RWPE1 (cell line): ENCODE measurements at regions not wholly inside any gene's neighbourhood (a gene's known extent, or its start where the extent isn't known, plus 50 kb on each side); places are given as distances from the start of the nearest gene placed in this dataset.

Experiments
- CTCF ChIA-PET: fragments of 350-600 bp; sonication (Branson Sonifier 250); formaldehyde crosslinking; extraction: SDS; loops from one replicate; lab custom pipeline; 2021; lab: Yijun Ruan, JAX
- POLR2A ChIA-PET: fragments of 400-600 bp; formaldehyde crosslinking; extraction: SDS; loops from one replicate; lab custom pipeline; 2020; ENCODE audit warnings: antibody characterized with exemption; ENCODE audit not compliant: low non-redundant PET; lab: Yijun Ruan, JAX
- DNase-seq: peaks from one replicate; pipeline ENCODE4 v3.0.0; 2012; ENCODE audit warnings: low spot score
- H3K27ac ChIP-seq: fragments of 450-650 bp; 2 replicates; pipeline ENCODE4 v1.5.1; 2017
- TF ChIP-seq, protein P1 (sequence below): fragments of 450-650 bp; conservative IDR thresholded peaks from 2 replicates; pipeline ENCODE4 v1.5.1; 2017; ENCODE audit warnings: low read depth, mild to moderate bottlenecking

DNA sequence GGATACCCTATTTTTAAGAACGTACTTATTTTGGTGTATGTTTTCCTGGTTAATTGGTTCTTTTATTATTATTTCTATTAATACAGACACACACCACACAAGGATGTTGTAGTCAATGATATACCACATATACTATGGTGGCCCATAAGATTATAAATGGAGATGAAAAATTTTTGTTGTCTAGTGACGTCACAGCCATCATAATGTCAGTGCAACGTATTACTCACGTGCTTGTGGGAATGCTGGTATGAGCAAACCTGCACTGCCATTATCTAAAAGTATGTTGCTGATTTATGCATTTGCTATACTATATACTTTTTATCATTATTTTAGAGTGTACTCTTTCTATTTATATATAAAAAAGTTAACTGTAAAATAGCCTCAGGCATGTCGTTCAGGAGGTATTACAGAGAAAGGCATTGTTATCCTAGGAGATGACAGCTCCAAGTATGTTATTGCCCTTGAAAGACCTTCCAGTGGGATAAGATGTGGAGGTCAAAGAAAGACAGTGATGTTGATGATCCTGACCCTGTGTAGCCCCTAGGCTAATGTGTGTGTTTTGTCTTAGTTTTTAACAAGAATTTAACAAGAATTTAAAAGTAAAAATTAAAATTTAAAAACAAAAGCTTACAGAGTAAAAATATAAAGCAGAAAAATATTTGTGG is 65.6 kb upstream of the SGCD start:
- no peak for DNase-seq
- no peak overlapping the region for H3K27ac ChIP-seq
- ChIA-PET POLR2A (no interaction called here), CTCF (no interaction called here)
- TF ChIP-seq, protein P1, sequence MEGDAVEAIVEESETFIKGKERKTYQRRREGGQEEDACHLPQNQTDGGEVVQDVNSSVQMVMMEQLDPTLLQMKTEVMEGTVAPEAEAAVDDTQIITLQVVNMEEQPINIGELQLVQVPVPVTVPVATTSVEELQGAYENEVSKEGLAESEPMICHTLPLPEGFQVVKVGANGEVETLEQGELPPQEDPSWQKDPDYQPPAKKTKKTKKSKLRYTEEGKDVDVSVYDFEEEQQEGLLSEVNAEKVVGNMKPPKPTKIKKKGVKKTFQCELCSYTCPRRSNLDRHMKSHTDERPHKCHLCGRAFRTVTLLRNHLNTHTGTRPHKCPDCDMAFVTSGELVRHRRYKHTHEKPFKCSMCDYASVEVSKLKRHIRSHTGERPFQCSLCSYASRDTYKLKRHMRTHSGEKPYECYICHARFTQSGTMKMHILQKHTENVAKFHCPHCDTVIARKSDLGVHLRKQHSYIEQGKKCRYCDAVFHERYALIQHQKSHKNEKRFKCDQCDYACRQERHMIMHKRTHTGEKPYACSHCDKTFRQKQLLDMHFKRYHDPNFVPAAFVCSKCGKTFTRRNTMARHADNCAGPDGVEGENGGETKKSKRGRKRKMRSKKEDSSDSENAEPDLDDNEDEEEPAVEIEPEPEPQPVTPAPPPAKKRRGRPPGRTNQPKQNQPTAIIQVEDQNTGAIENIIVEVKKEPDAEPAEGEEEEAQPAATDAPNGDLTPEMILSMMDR = no peak

DNA sequence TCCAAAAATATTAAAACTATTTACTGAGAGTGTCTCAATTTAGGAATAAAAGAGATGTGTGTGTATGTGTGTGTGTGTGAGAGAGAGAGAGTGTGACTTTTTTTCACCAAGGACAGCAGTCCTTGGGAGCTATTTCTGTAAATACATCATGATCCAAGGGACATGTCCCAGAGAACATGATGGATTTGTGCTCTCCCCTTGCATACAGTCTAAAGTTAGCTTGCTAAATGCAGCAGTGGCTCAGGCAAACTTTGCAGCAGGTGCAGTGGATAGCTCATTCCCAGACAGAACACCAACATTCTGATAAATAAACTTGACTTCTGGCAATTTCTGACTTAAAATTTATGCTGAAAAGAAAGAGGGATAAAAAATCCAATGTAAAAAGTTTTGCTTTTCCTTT is 55.4 kb upstream of the SGCD start:
- ChIA-PET CTCF (interaction anchor here (0.6 kb wide), 1 partner anchor 981 kb away, joined by 3 read pairs; no protein-coding TSS in a partner anchor), POLR2A (no interaction called here)
- DNase-seq = no peak
- H3K27ac ChIP-seq = no peak overlapping the region
- TF ChIP-seq, protein P1 = no peak

- ChIA-PET POLR2A (no interaction called here), CTCF (interaction anchor here (0.7 kb wide), 1 partner anchor 65 kb away, joined by 4 read pairs; no protein-coding TSS in a partner anchor)
- TF ChIP-seq, protein P1 = no peak
- no peak for DNase-seq
- H3K27ac ChIP-seq = no peak overlapping the region
Measured at GRCh38 chr5:156272139-156272538, 54.8 kb upstream of the SGCD start.

- ChIA-PET POLR2A (no interaction called here), CTCF (no interaction called here)
Measured at GRCh38 chr5:156273325-156273724, 53.6 kb upstream of the SGCD start.

DNA sequence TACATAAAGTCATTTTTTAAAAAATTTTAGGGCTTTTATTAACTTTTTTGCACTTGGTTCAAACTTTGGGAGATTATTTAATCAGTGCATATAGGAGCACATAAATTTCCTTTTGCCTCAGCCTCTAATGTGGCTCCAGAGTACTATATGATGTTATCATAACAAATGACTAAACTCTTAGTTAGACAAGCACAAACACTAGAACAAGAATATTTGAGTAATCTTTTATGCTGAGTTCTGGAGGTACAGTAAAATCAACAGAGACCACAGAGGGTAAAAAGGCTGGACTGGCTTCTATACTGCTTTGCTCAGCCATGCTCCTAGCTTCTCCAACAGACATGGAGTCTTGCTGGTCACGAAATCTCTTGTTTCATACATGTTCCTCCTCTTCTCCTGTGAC is 52.5 kb upstream of the SGCD start:
- TF ChIP-seq, protein P1 = no peak
- POLR2A ChIA-PET = no interaction called here
- H3K27ac ChIP-seq = no peak overlapping the region
- CTCF ChIA-PET = no interaction called here
- no peak for DNase-seq

More at GRCh38 chr5:156273325-156273724, 53.6 kb upstream of the SGCD start:
- H3K27ac ChIP-seq = no peak overlapping the region
- no peak for DNase-seq
- TF ChIP-seq, protein P1 = no peak
